Activated naive CD8-positive, alpha-beta T cell (primary cell): ENCODE measurements at regions not wholly inside any gene's neighbourhood (a gene's known extent, or its start where the extent isn't known, plus 50 kb on each side); places are given as distances from the start of the nearest gene placed in this dataset.

Experiments used
- H3K27ac Mint-ChIP-seq: one replicate; pipeline ENCODE4 v1.8.0; 2021; ENCODE audit warnings: mixed read lengths
- H3K27me3 Mint-ChIP-seq: one replicate; pipeline ENCODE4 v1.8.0; 2021; ENCODE audit warnings: mixed read lengths
- H3K36me3 Mint-ChIP-seq: one replicate; pipeline ENCODE4 v1.8.0; 2021; ENCODE audit warnings: mixed read lengths
- H3K4me1 Mint-ChIP-seq: one replicate; pipeline ENCODE4 v1.8.0; 2021; ENCODE audit warnings: low read depth, mixed read lengths
- H3K4me3 Mint-ChIP-seq: one replicate; pipeline ENCODE4 v1.8.0; 2021; ENCODE audit warnings: mild to moderate bottlenecking, mixed read lengths
- H3K9me3 Mint-ChIP-seq: one replicate; pipeline ENCODE4 v1.8.0; 2021; ENCODE audit warnings: low read depth, mixed read lengths

- no peak overlapping the region for H3K27ac Mint-ChIP-seq
- H3K27me3 Mint-ChIP-seq = no peaks in the 10 kb centered on the region
- no peak overlapping the region for H3K4me3 Mint-ChIP-seq
- H3K36me3 Mint-ChIP-seq = no peaks in the 10 kb centered on the region
- H3K9me3 Mint-ChIP-seq = no peaks in the 10 kb centered on the region
- H3K4me1 Mint-ChIP-seq = no peaks in the 10 kb centered on the region
Observed at GRCh38 chr2:118607641-118608040, 239.8 kb downstream of the EN1 start.

- Mint-ChIP-seq H3K9me3 (peaks cover 7% of the 10 kb centered on the region), H3K4me3 (no peak overlapping the region), H3K27ac (no peak overlapping the region), H3K36me3 (peaks cover 2% of the 10 kb centered on the region), H3K27me3 (peaks cover 4% of the 10 kb centered on the region), H3K4me1 (no peaks in the 10 kb centered on the region)
Observed at GRCh38 chr2:118604811-118605210, 242.6 kb downstream of the EN1 start.

GRCh38 chr2:118604371-118604770, 243.1 kb downstream of the EN1 start:
- Mint-ChIP-seq H3K27ac (no peak overlapping the region), H3K4me3 (no peak overlapping the region), H3K27me3 (peaks cover 4% of the 10 kb centered on the region), H3K4me1 (no peaks in the 10 kb centered on the region), H3K36me3 (peaks cover 2% of the 10 kb centered on the region), H3K9me3 (peaks cover 7% of the 10 kb centered on the region)

DNA sequence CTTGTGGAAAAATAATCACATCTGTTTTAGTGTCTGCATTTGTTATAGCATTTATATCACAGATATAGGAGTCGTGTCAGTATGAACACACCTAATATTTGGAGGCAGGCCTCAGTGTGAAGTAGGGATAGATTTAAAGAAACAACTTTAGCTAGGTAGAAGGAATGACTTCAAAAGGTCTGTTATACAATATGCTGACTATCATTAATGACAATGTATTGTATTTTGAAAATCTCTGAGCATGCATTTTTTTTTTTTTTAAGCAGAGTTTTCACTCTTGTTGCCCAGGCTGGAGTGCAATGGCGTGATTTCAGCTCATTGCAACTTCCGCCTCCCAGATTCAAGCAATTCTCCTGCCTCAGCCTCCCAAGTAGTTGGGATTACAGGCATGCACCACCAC, 248.3 kb downstream of the EN1 start:
- Mint-ChIP-seq H3K36me3 (peaks cover 2% of the 10 kb centered on the region), H3K27me3 (peaks cover 4% of the 10 kb centered on the region), H3K4me1 (no peaks in the 10 kb centered on the region), H3K27ac (no peak overlapping the region), H3K4me3 (no peak overlapping the region), H3K9me3 (peaks cover 7% of the 10 kb centered on the region)

- H3K36me3 Mint-ChIP-seq = peaks cover 2% of the 10 kb centered on the region
Observed at GRCh38 chr2:118596620-118597019, 250.8 kb downstream of the EN1 start.

DNA sequence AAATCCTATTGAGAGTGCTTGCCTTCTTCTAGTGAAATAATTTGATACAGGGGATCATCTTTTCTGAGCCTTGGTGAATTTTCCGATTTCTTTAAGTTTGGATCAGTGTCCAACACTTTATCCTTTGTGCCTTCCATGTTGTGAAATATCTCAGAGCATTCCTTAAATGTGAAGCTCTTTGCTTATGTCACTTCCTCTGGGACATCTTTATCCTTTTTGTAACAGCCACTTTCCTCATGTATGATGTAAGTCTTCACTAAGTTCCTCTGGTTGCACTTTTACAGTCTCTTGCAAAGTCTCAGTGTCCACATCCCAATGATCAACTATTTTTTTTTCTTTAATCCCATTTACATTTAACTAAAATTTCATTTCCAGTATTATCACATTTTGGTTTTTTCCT, 254.2 kb downstream of the EN1 start:
- no peak overlapping the region for H3K4me3 Mint-ChIP-seq
- H3K4me1 Mint-ChIP-seq = no peaks in the 10 kb centered on the region
- peaks cover 3% of the 10 kb centered on the region for H3K9me3 Mint-ChIP-seq
- H3K27me3 Mint-ChIP-seq = peaks cover 5% of the 10 kb centered on the region
- H3K36me3 Mint-ChIP-seq = no peaks in the 10 kb centered on the region
- no peak overlapping the region for H3K27ac Mint-ChIP-seq

More at GRCh38 chr2:118596620-118597019, 250.8 kb downstream of the EN1 start:
- Mint-ChIP-seq H3K27ac (no peak overlapping the region), H3K4me3 (no peak overlapping the region), H3K27me3 (peaks cover 7% of the 10 kb centered on the region), H3K9me3 (peaks cover 10% of the 10 kb centered on the region), H3K4me1 (no peaks in the 10 kb centered on the region)

DNA sequence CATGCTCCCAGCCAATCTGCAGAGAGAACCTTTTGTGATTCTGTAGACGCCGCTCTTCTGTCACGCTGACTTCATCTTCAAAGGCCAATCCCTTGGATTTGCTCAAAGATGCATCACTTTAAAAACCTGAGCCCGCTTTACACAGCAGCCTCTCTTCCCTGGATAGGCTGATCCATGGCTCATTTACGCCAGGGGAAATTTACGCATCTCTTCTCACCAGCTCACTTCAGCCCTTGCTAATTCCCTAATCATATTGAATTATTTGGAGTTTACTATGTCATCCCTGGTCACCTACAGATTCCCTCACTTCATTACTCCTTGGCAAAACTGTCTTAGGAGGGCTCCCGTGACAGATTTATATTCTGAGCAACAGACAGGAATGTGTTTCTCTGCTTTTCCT, 256.2 kb downstream of the EN1 start:
- Mint-ChIP-seq H3K27ac (no peak overlapping the region), H3K9me3 (peaks cover 3% of the 10 kb centered on the region), H3K4me1 (no peaks in the 10 kb centered on the region), H3K27me3 (peaks cover 8% of the 10 kb centered on the region), H3K4me3 (no peak overlapping the region), H3K36me3 (no peaks in the 10 kb centered on the region)

DNA sequence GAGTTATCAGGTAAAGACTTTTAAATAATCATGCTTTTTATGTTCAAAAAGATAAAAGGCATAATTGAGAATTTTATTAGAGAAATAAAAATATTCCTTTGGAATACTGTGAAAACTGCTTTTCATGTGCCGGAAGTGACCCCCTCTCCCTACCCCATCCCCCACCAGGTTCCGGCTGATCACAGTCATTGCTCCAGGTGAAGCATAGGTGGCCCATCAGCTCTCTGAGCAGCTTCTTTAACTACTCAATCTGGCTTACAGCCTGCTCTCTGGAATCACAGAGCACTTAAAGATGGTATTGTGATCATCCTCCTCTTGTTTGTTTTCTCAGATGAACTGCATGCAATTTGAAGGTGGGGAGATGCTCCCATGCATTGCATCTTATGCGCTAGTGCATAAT, 257.7 kb downstream of the EN1 start:
- no peaks in the 10 kb centered on the region for H3K4me1 Mint-ChIP-seq
- no peaks in the 10 kb centered on the region for H3K36me3 Mint-ChIP-seq
- H3K4me3 Mint-ChIP-seq = no peak overlapping the region
- peaks cover 8% of the 10 kb centered on the region for H3K27me3 Mint-ChIP-seq
- H3K9me3 Mint-ChIP-seq = peaks cover 3% of the 10 kb centered on the region
- H3K27ac Mint-ChIP-seq = no peak overlapping the region

- Mint-ChIP-seq H3K36me3 (no peaks in the 10 kb centered on the region), H3K27me3 (peaks cover 8% of the 10 kb centered on the region), H3K27ac (no peak overlapping the region), H3K4me3 (no peak overlapping the region), H3K4me1 (no peaks in the 10 kb centered on the region), H3K9me3 (peaks cover 3% of the 10 kb centered on the region)
Observed at GRCh38 chr2:118588850-118589249, 258.6 kb downstream of the EN1 start.

GRCh38 chr2:118586312-118586711, 261.1 kb downstream of the EN1 start:
- Mint-ChIP-seq H3K36me3 (no peaks in the 10 kb centered on the region), H3K27ac (no peak overlapping the region), H3K4me1 (no peaks in the 10 kb centered on the region), H3K9me3 (no peaks in the 10 kb centered on the region), H3K4me3 (no peak overlapping the region), H3K27me3 (peaks cover 11% of the 10 kb centered on the region)

DNA sequence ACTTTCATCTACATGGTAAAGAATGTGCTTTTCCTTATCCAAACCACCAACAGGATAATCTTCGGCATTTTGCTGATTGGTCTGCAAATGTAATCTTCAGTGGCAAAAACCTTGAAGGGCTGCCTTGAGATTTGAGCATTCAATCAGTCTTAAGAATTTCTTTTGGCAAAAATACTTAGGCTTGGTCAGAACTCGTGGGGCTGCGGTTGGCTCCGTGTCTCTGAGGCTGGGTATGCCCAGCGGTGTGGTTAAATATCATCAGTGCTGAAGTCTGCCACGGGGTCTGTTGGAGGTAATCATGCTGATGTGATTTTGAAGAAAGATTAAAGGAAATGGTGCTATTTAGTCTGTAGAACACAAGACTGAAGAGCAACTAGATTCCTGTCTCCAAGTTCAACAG, 262.6 kb downstream of the EN1 start:
- H3K27me3 Mint-ChIP-seq = peaks cover 14% of the 10 kb centered on the region
- no peaks in the 10 kb centered on the region for H3K4me1 Mint-ChIP-seq
- no peaks in the 10 kb centered on the region for H3K36me3 Mint-ChIP-seq
- H3K9me3 Mint-ChIP-seq = no peaks in the 10 kb centered on the region
- H3K4me3 Mint-ChIP-seq = no peak overlapping the region
- H3K27ac Mint-ChIP-seq = no peak overlapping the region

GRCh38 chr2:118584062-118584749, 263.2 kb downstream of the EN1 start:
- peaks cover 14% of the 10 kb centered on the region for H3K27me3 Mint-ChIP-seq
- H3K4me1 Mint-ChIP-seq = no peaks in the 10 kb centered on the region
- H3K9me3 Mint-ChIP-seq = no peaks in the 10 kb centered on the region
- no peak overlapping the region for H3K4me3 Mint-ChIP-seq
- H3K36me3 Mint-ChIP-seq = no peaks in the 10 kb centered on the region
- no peak overlapping the region for H3K27ac Mint-ChIP-seq

DNA sequence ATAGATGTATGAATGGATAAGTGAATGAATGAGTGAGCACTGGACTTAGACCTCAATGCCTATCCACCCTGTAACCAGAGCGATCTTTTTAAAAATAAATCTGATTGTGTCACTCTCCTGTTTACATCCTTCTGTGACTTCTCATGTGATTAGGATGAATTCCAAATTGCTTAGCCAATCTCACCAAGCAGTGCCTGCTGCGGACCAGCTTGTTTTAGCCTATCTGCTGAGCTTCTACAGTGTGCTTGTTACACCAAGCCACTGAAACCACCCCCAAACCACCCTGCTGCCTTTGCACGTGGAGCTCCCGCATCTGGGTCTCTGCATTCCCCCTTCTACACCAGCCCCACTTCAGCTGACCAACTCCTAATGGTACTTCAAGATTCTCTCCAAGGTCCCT, 265.4 kb downstream of the EN1 start:
- Mint-ChIP-seq H3K36me3 (no peaks in the 10 kb centered on the region), H3K9me3 (no peaks in the 10 kb centered on the region), H3K4me1 (no peaks in the 10 kb centered on the region), H3K27ac (no peak overlapping the region), H3K4me3 (no peak overlapping the region), H3K27me3 (peaks cover 14% of the 10 kb centered on the region)

- Mint-ChIP-seq H3K4me3 (no peak overlapping the region), H3K27me3 (peaks cover 12% of the 10 kb centered on the region), H3K27ac (no peak overlapping the region)
Observed at GRCh38 chr2:118580651-118581050, 266.8 kb downstream of the EN1 start.

GRCh38 chr2:118580107-118580506, 267.3 kb downstream of the EN1 start:
- Mint-ChIP-seq H3K27ac (no peak overlapping the region), H3K36me3 (no peaks in the 10 kb centered on the region)

More at GRCh38 chr2:118580651-118581050, 266.8 kb downstream of the EN1 start:
- Mint-ChIP-seq H3K9me3 (no peaks in the 10 kb centered on the region), H3K4me1 (no peaks in the 10 kb centered on the region), H3K36me3 (no peaks in the 10 kb centered on the region)

DNA sequence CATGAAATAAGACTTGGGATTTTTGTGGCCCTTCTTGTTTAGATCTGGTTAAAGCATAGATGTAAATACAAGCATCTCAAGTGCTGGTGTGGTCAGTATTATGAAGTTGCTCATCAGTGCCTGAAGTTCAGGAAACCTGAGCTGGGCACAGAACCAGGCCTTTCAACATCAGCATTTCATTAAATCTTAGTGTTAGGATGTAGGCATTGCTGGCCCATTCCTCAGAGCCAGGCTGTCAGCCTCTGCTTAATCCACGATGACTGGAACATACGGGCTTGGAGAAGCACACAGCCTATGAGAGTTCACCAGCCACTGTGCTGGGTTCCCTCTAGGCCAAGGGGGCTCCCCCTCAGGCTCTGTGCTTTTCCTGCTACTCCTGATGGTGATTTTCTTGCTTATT, 270.2 kb downstream of the EN1 start:
- H3K9me3 Mint-ChIP-seq = no peaks in the 10 kb centered on the region
- H3K27ac Mint-ChIP-seq = no peak overlapping the region
- H3K27me3 Mint-ChIP-seq = peaks cover 10% of the 10 kb centered on the region
- no peak overlapping the region for H3K4me3 Mint-ChIP-seq
- H3K4me1 Mint-ChIP-seq = no peaks in the 10 kb centered on the region
- no peaks in the 10 kb centered on the region for H3K36me3 Mint-ChIP-seq

More at GRCh38 chr2:118580107-118580506, 267.3 kb downstream of the EN1 start:
- no peak overlapping the region for H3K4me3 Mint-ChIP-seq
- no peaks in the 10 kb centered on the region for H3K9me3 Mint-ChIP-seq
- H3K27me3 Mint-ChIP-seq = peaks cover 12% of the 10 kb centered on the region
- H3K4me1 Mint-ChIP-seq = no peaks in the 10 kb centered on the region
